PC-3 (cell line): ENCODE measurements at regions not wholly inside any gene's neighbourhood (a gene's known extent, or its start where the extent isn't known, plus 50 kb on each side); places are given as distances from the start of the nearest gene placed in this dataset.
A peak's percentile ranks its signal among the peaks of the same experiment; 100 is the strongest.

ENCODE experiments used
- ATAC-seq: fragments of 200-7000 bp; cut with Tn5 transposase; 2 replicates; pipeline ENCODE4 v1.9.1; 2020; ENCODE audit warnings: mild to moderate bottlenecking, moderate library complexity
- BruUV-seq: library from RNA; stranded (reverse); fragments of 400-500 nt; replicated peaks from 2 replicates; lab custom pipeline; 2021; lab: Mats Ljungman, UMichigan
- CTCF ChIA-PET: fragments of 300-600 bp; sonication (Branson Sonifier 250); formaldehyde crosslinking; loops from one replicate; lab custom pipeline; 2022; ENCODE audit warnings: antibody characterized with exemption; lab: Charles Lee
- POLR2A ChIA-PET: fragments of 300-600 bp; sonication (Branson Sonifier 250); formaldehyde crosslinking; loops from one replicate; lab custom pipeline; 2022; ENCODE audit warnings: antibody characterized with exemption; ENCODE audit not compliant: unreplicated experiment; lab: Charles Lee
- DNase-seq: peaks from one replicate; pipeline ENCODE4 v3.0.0-alpha.2; 2015
- H2AFZ ChIP-seq: fragments of 300-600 bp; sonication (generic); 2 replicates; pipeline ENCODE4 v1.6.0; 2016; ENCODE audit warnings: antibody characterized with exemption, low read length
- H3F3A ChIP-seq: fragments of 300-600 bp; sonication (generic); one replicate; pipeline ENCODE4 v1.6.0; 2017; ENCODE audit warnings: antibody characterized with exemption, low read length, control low read depth, mild to moderate bottlenecking; ENCODE audit not compliant: unreplicated experiment
- H3K27ac ChIP-seq: fragments of 300-600 bp; sonication (generic); 2 replicates; pipeline ENCODE4 v1.5.1; 2016; ENCODE audit warnings: mild to moderate bottlenecking, low read length
- H3K27me3 ChIP-seq: fragments of 300-600 bp; sonication (generic); 2 replicates; pipeline ENCODE4 v1.6.1; 2016; ENCODE audit warnings: low read length, mixed read lengths
- H3K36me3 ChIP-seq: fragments of 300-600 bp; sonication (generic); 2 replicates; pipeline ENCODE4 v1.6.1; 2016; ENCODE audit warnings: low read depth, mixed run types, low read length, mixed read lengths
- H3K4me1 ChIP-seq: fragments of 300-600 bp; sonication (generic); 2 replicates; pipeline ENCODE4 v1.5.1; 2016; ENCODE audit warnings: low read length; ENCODE audit not compliant: insufficient read depth
- H3K4me2 ChIP-seq: fragments of 300-600 bp; sonication (generic); 2 replicates; pipeline ENCODE4 v1.6.0; 2016; ENCODE audit warnings: low read length
- H3K4me3 ChIP-seq: fragments of 300-600 bp; sonication (generic); 2 replicates; pipeline ENCODE4 v1.5.1; 2016; ENCODE audit warnings: mild to moderate bottlenecking, low read length, mixed read lengths
- H3K79me2 ChIP-seq: fragments of 300-600 bp; sonication (generic); 2 replicates; pipeline ENCODE4 v1.6.1; 2017; ENCODE audit warnings: low read length, mixed read lengths
- H3K9ac ChIP-seq: fragments of 300-600 bp; sonication (generic); 2 replicates; pipeline ENCODE4 v1.6.0; 2016; ENCODE audit warnings: mild to moderate bottlenecking, low read length
- H3K9me2 ChIP-seq: fragments of 300-600 bp; sonication (generic); replicated peaks from 2 replicates; pipeline ENCODE4 v1.6.1; 2016; ENCODE audit warnings: mixed run types, low read length, mixed read lengths
- H3K9me3 ChIP-seq: fragments of 300-600 bp; sonication (generic); 2 replicates; pipeline ENCODE4 v1.6.1; 2016; ENCODE audit warnings: low read length, mixed read lengths
- H4K20me1 ChIP-seq: fragments of 300-600 bp; sonication (generic); 2 replicates; pipeline ENCODE4 v1.6.1; 2016; ENCODE audit warnings: low read length, mixed read lengths
- EZH2 ChIP-seq: fragments of 300-600 bp; sonication (generic); IDR thresholded peaks from one replicate; pipeline ENCODE4 v1.6.1; 2017; ENCODE audit warnings: antibody characterized with exemption, mild to moderate bottlenecking, low read length; ENCODE audit not compliant: unreplicated experiment
- EZH2phosphoT487 ChIP-seq: fragments of 300-600 bp; sonication (generic); IDR thresholded peaks from 2 replicates; pipeline ENCODE4 v1.6.1; 2018; ENCODE audit warnings: mild to moderate bottlenecking, antibody characterized with exemption, low read length, borderline replicate concordance
- intact Hi-C: fragments of 100-400 bp; cut with micrococcal nuclease; formaldehyde crosslinking; loops from 2 replicates; pipeline ENCODE4 v1.9.0; 2023
- TF ChIP-seq, protein P1 (sequence below): fragments of 300-600 bp; sonication (generic); conservative IDR thresholded peaks from 2 replicates; pipeline ENCODE4 v1.5.1; 2017; ENCODE audit warnings: antibody characterized with exemption, low read depth, mild to moderate bottlenecking, low read length

GRCh38 chr16:85394456-85395206, 218.5 kb upstream of the GSE1 start:
- Histone ChIP-seq H3K4me1 (peaks cover 17% of the 10 kb centered on the region), H3K9me3 (no peaks in the 10 kb centered on the region), H3K4me3 (no peak overlapping the region), H3K27ac (no peak overlapping the region), H3K9ac (no peak overlapping the region), H3K79me2 (no peaks in the 10 kb centered on the region), H3K9me2 (no peaks in the 10 kb centered on the region), H4K20me1 (no peaks in the 10 kb centered on the region), H3K36me3 (no peaks in the 10 kb centered on the region), H3K4me2 (peak overlapping the region; percentile 44), H3F3A (no peaks in the 10 kb centered on the region), H3K27me3 (no peaks in the 10 kb centered on the region), H2AFZ (no peak overlapping the region)
- DNase-seq = no peak
- TF ChIP-seq EZH2 = no peak
- TF ChIP-seq, protein P1, sequence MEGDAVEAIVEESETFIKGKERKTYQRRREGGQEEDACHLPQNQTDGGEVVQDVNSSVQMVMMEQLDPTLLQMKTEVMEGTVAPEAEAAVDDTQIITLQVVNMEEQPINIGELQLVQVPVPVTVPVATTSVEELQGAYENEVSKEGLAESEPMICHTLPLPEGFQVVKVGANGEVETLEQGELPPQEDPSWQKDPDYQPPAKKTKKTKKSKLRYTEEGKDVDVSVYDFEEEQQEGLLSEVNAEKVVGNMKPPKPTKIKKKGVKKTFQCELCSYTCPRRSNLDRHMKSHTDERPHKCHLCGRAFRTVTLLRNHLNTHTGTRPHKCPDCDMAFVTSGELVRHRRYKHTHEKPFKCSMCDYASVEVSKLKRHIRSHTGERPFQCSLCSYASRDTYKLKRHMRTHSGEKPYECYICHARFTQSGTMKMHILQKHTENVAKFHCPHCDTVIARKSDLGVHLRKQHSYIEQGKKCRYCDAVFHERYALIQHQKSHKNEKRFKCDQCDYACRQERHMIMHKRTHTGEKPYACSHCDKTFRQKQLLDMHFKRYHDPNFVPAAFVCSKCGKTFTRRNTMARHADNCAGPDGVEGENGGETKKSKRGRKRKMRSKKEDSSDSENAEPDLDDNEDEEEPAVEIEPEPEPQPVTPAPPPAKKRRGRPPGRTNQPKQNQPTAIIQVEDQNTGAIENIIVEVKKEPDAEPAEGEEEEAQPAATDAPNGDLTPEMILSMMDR = no peak
- no peak for TF ChIP-seq EZH2phosphoT487
- intact Hi-C loops = loop anchor here (10.0 kb wide), 1 partner anchor 220 kb away; the partner anchor contains the start of gene GSE1
- no TSS peak for BruUV-seq
- POLR2A ChIA-PET = no interaction called here
- ATAC-seq = no peak
- CTCF ChIA-PET = interaction anchor here (0.6 to 1.1 kb wide), 4 partner anchors 21 to 216 kb away, joined by 3 to 6 read pairs (median 4); no protein-coding TSS in a partner anchor

DNA sequence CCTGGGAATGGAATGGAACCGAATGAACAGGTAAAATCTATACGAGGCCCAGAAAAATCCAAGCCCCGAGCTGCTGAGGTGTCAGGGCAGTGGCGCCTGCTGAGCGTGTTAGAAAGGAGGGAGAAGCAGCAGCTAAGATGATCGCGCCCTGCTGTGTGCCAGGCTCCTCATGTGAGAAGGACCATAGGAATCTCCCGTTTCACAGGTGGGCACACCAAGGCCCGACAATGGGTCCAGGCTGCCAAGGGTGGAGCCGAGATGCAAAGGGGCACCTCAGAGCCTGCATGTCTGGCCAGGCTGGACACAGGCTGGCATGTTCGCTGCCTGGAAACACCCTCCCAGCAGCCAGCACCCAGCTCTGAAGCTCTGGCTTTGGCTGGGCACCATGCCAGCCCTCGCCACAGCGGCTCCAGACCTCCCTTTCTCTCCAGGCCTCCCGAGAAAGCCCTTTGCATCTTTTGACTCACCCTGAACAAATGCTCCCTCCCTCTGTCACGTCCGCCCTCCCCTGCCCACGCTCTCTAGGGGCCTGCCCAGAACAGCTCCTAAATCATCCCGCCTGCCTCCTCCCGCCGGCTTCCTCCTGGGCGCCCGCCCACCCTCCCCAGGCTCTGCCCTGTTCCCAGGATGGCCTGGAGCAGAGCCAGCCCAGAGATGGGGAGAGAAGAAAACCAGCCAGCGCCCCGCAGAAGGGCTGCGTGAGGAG, 217.8 kb upstream of the GSE1 start:
- intact Hi-C loops = loop anchor here (10.0 kb wide), 1 partner anchor 219 kb away; the partner anchor contains the start of gene GSE1
- TF ChIP-seq EZH2 (no peak), EZH2phosphoT487 (no peak)
- TF ChIP-seq, protein P1 = no peak
- Histone ChIP-seq H3K79me2 (no peaks in the 10 kb centered on the region), H2AFZ (no peak overlapping the region), H3K4me1 (peaks cover 13% of the 10 kb centered on the region), H3K4me2 (peak overlapping the region; percentile 44), H3K4me3 (no peak overlapping the region), H3F3A (no peaks in the 10 kb centered on the region), H3K27ac (no peak overlapping the region), H3K36me3 (no peaks in the 10 kb centered on the region), H4K20me1 (no peaks in the 10 kb centered on the region), H3K9me2 (no peaks in the 10 kb centered on the region), H3K27me3 (no peaks in the 10 kb centered on the region), H3K9ac (no peak overlapping the region), H3K9me3 (no peaks in the 10 kb centered on the region)
- BruUV-seq = no TSS peak
- ATAC-seq (peak; percentile 89), DNase-seq (peak; percentile 90)
- CTCF ChIA-PET = interaction anchor here (0.6 to 1.0 kb wide), 3 partner anchors 21 to 215 kb away, joined by 3 to 6 read pairs (median 5); no protein-coding TSS in a partner anchor
- POLR2A ChIA-PET = no interaction called here
